ENCODE measurements at regions not wholly inside any gene's neighbourhood (a gene's known extent, or its start where the extent isn't known, plus 50 kb on each side); places are given as distances from the start of the nearest gene placed in this dataset.

DNA sequence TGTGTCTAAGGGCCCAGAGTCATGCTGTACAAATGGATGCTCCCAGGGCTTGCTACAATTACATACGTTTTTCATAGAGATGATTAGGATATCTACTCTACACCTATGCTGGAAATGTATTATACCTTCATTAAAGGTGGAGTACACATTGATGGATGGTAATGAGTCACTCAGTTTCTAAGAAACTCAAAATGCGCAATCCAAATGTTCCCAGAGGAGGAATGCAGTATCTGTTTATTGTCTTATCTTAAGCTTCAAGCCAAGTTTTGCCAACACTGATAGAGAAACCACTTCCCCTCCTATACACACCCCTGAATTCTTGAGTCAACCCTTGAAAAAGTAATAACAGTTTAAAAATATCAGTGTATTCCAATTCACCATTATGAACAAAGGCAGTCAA, 266.6 kb upstream of the FAR2 start:
- DNase-seq (ENCODE audit: low read depth): peak; percentile 29

DNA sequence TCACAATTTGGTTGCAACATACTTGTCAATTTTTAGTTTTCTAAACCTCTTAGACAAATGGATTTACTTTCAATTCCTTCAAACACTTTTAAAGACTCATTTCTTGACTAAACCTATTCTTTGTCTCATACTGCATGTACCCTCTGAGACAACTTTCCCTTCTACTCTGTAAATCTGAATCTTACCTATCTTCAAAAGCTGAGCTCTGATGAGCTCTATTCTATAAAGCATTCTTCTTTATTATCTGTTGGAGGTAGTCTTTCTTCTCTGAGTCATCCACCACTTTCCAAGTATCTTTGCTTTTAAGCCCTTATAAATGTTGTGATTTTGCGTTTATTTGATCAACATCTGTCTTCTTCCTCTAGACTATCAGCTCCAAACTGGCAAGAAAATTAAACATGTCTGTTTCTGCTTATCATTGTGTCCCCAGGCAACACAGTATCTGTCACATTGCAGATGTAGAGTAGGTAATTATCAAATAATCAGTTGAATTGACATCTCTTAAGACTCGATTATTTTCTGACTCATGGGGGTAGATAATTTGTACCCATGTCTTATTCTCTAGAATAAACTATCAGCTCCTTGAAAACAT, 265.6 kb upstream of the FAR2 start:
- no peak for DNase-seq (ENCODE audit: low read depth)

DNA sequence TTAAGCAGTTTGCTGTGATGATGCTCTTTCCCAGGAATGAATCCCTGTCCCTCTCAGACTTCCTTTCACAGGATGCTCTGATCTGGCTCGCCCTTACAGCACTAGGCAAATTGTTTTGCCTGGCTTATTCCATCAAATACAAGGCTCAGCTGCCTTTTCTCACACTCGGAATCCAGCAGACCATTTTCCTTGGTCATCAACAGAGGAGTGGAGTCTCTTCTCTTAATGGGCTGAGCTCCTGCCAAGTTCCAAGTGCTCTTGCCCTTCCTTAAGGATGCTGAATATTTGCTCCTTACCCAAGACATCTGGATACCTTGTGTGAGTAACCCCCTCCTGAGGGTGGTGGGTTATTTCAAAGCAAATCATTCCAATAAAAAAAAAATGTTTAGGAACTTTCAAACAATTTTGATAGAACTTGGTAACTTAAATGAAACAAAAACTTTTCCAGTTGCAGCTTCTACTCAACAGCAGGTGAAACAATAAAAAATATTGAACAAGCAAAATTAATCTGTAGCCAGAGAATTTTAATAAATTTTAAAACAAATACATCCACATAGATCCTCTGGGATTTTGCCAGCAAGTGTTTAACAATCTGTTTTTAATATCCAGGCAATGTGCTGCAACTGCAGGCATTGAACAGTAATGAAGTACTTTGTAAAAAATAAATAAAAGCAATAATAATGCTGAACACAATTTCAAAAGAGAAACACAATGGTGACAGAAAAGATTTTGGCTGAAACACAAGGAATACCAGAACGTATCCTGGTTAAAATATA, 264.0 kb upstream of the FAR2 start:
- peak; percentile 68 for DNase-seq (ENCODE audit: low read depth)

DNA sequence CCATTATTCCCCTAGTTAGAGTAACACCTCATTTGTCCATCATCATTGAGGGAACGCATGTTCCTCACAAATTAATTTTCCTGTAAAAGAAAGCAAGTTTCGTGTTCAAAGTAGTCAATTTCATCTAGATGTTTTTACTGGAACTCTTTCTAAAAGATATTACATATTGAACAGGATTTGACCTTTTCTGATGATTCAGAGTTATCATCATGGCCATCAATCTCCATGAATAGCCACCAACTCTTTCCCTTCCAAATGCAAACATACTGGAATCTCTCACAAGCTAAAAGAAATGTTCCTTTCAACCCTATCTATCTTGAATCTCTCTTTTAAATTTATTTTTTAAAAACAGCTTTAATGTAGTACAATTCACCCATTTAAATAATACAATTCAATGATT, 263.1 kb upstream of the FAR2 start:
- no peak for DNase-seq (ENCODE audit: low read depth)

DNA sequence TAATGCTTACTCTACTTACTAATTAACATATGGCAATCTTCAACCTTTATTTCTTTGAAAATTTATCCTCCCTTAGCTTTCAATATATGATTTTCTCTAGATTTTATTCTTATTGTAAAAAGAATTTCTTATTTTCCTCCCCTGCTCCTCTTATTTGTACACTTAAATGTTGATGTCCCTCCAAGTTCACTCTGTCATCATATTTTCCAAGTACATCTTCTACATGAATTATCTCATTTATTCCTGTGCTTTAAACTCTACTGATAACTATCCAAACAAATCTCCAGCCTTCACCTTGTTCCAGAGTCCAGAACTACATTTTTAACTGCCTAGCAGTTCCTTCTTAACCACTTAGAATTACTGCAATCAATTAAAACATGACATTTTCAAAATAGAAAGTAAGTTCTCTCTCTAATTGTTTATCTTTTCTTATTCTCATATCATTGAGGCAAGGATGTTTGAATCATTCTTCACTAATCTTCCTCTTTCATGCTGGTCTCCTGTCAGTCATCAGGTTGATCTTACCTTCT, 261.6 kb upstream of the FAR2 start:
- DNase-seq (ENCODE audit: low read depth): no peak

DNA sequence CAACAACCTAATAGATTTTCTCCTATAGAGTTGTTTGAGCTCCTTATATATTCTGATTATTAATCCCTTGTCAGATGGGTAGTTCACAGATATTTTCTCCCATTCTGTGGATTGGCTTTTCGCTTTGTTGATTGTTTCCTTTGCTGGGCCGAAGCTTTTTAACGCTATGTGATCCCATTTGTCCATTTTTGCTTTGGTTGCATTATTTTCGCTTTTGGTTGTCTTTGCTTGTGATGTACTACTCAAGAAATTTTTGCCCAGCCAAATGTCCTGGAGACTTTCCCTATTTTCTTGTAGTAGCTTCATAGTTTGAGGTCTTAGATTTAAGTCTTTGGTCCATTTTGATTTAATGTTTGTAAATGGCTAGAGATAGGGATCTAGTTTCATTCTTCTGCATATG, 258.4 kb upstream of the FAR2 start:
- DNase-seq (ENCODE audit: low read depth): no peak

DNA sequence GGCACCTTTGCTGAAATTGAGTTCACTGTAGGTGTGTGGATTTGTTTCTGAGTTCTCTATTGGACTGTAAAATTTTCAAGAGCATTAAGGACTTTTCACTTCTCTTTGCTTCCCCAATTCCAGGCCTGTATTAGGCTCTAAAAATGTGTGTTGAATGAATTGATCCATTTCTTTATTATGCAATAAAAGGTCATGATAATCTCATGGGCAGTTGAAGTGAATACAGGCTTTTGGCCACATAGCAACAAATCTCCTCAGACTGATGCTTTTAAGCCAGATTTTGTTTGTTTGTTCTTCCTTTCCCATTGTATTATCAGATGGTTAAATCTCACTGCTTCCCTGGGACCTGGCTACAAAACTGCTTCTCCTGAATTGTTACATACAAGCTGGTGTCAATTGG, 258.0 kb upstream of the FAR2 start:
- DNase-seq (ENCODE audit: low read depth): no peak

DNA sequence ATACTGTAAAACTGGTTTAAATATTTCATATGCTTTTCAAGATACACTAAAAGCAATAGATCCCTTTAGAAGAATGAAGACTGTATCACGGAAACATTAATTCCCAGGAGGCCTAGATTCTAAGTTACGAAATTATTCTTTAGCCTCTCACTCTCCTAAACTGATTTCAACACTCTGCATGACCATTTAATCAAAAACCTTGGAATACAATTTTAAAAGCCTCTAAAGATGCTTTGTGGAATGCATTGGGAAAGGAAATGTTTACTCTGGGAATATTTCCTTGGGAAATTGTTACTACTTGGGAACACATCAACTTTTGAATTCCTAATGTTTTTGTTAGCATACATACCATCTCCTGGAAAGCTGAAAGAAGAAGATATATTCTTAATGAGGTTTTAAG, 255.7 kb upstream of the FAR2 start:
- DNase-seq (ENCODE audit: low read depth): peak; percentile 88

DNA sequence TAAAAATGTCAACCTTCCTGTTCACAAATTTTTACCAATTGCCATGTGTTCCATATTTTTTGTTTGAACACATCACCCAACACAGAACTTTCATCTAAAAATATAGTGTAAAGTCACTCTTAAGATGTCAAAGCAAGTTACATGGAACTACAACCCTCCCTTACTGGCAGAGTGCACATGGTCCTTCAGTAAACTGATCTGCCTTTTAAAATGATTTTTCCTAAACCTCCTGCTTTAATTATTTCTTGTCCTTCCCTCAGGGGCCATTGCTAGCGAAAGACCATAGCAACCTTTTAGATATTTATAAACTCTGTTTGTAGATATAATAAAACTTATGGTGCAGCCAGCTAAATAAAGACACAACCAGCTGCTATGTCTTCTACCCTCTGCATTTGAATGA, 255.2 kb upstream of the FAR2 start:
- DNase-seq (ENCODE audit: low read depth): no peak

DNA sequence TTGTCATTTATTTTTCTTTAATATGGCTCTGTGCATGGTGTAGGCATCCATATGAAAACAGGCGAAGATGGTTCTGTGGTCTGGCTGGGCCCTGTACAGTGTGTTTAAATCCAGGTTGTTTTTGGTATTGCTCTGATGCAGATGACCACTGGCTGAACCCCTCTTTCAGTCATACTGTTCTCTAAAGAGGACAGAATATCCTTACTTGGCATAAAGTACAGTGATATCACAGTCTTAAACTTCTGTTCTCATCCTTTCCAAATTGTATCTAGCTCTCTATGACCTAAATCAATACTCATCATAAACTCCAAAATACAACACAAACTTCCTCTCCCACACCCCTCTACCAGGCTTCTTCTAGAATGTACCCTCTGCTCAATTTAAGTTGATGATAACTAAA, 252.7 kb upstream of the FAR2 start:
- no peak for DNase-seq (ENCODE audit: low read depth)

DNA sequence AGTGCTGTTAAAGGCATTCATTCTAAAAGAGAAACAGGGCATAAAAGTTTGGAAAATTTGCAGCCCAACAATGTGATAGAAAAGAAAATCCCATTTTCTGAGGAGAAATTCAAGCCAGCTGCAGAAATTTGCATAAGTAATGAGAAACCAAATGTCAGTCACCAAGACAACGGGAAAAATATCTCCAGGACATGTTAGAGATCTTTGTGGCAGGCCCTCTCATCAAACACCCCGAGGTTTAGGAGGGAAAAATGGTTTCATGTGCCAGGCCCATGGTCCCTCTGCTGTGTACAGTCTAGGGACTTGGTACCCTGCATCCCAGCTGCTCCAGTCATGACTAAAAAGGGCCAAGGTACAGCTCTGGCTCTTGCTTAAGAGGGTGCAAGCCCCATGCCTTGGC, 251.0 kb upstream of the FAR2 start:
- DNase-seq (ENCODE audit: low read depth): no peak

DNA sequence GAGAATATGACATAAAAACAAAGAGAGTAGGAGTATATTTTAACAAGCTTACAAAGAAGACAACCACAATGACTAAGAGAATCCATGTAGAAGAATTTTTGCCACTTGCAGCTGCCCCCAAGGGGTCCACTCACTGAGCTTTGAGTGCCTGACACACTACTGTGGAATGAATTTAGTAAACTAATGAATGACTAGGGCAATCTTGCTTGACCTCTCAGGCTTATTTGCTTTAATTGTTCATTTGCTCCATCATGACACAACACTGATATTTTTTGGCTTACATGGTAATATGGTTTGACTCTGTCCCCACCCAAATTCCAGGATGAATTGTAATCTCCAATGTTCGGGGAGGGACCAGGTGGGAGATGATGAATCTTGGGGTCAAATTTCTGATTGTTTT, 249.1 kb upstream of the FAR2 start:
- DNase-seq (ENCODE audit: low read depth): peak; percentile 98

DNA sequence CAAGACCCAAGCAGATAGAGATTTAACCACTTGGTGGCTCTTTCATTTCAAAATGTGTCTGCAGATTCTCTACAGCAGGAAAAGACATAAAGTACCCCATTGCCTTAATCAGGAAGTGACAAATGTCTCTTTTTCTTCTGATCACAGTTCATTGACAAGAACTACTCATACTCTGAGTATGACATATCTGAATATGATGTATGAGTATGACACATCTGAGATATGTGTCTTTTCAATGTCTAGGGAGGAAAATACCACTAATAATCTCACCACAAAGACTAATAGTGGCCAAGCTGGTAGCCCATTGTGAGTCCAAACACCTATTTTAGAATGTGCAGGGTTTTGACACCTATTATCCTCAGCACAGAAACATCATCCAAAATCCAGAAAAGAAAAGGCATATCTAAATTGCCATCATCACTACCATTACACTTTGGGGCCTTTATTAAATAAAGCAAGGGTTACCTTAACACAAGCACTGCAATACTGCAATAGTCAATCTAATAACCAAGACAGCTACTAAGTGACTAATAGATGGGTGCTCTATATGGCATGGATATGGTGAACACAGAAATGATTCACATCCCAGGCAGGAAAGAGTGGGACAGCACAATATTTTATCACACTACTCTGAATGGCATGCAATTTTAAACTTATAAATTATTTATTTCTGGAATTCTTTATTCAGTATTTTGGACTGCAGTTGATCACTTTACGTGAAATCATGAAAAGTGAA, 243.7 kb upstream of the FAR2 start:
- peak; percentile 15 for DNase-seq (ENCODE audit: low read depth)

DNA sequence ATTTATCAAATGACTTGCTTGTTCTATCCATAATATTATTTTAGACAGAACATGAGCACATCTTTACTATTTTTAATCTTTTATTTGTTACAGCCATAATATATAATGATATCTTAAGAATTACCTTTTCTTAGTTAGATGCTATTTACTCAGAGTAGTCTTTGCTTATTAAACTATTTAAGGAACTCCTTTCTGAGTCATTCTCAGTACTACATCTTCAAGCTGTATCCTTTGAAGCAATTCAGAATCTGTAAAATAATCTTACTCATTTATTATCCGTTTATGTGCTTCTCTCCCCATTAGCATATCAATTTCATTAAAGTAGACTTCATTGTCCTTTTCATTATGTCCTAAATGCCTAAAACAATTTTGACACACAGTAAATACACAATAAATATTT, 240.4 kb upstream of the FAR2 start:
- DNase-seq (ENCODE audit: low read depth): no peak

DNA sequence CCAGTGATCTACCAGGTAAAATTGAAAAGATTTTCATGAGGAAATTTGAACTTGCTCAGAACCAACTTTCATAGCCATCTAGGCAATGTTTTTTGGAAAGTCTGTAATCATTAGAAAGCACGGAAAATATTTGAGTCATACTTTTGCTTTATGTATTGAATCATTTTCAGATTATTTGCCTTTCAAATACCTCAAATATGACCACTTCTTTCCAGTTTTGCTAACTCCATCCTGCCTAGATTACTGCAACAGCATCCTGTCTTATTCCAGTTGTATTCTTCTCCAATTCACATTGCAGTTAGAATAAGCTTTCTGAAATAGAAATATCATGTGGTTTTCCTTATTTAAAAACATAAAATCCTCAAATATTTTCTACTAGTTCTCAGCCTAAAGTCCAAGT, 239.8 kb upstream of the FAR2 start:
- DNase-seq (ENCODE audit: low read depth): peak; percentile 46

DNA sequence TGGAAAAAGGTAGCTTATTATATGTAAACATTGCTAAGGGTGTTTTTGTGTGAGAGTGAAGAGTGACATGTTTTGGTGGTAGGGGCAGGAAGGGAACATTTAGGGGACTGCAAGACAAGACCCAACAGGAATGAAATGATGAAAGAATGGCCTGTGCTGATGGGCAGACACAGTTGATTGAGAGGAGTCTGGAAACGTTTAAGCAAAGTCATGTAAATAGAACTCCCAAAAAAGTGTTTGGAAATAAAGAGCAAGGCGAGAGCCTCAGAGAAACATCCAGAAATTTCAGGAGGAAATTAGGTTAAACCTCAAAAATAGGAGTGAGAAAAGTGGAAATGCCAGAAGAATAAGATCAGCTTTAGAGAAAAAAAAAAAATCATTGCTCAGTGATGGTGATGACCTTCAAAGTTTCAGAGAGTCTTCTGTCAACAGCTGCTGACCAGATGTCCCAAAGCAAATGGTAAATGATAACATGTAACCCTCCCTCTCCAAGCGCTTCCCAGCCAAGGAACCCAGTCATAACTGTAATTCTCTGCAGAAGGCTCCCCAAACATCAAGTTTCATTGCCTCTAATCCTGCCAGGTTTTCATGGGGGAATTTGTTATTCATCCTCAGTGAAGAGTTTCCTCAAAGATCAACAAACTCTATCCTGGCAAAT, 223.2 kb upstream of the FAR2 start:
- DNase-seq (ENCODE audit: low read depth): peak; percentile 91

DNA sequence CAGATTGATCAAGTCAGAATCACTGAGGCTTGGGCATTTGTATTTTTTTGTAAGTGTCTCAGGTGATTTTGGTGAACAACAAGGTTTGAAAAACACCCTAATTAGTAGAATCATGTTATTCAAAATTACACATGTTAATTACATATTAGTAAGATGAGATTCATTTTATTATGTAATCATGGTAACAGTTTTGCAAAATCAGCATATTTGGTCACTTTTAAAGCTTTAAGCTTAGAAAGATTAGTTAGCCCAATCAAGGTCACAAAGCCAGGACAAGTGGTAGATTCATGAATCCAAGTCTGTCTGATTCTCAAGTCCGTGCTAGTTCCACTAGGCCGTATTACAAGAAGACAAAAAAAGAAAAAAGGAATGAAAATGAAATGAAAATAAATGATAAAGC, 218.4 kb upstream of the FAR2 start:
- DNase-seq (ENCODE audit: low read depth): no peak

DNA sequence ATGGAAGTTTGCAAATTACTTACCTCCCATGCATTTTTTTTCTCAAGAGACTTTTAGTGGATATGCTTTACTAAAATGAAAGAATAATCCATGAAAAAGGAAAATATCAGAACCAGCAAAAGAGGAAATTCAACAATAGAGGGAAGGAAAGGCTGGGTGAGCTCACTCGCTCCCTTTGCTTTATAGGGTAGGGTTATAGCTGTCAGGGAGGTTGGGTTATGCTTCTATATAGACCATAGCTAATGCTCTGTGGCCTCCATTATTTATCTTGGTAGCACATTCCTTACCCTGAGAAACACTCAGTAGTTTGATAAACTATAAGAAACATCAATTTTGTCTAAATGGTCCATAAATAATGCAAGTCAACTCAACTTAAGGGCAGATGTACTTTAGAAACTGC, 215.9 kb upstream of the FAR2 start:
- no peak for DNase-seq (ENCODE audit: low read depth)

DNA sequence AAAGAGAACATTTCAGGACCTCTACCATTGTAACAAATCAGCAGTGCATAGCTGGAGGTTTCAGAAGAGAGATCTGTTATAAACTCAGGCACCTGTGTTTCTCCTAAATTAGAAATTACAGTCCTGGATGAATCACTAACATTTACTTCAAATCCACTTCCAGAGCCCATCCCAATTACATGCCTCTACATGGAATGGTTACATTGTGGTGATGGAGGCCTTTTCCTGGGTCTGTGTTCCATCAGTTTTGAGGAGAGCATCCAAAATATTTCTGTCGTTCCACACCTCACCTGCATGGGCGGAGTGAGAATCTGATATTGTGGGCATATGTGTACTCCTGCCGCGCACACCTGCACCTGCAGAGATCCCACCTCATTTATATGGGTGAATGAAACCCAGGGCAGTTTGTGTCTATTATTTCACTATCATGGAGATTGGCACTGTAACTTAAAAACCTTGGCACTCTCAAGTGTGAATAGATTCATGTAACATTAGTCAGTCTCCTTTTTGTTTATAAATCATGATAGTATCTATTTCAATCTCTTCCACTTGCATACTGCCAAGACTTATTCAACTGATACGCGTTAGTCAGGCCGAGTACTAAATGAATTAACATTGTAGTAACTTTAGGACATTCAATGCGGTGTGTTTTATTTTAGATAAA, 215.1 kb upstream of the FAR2 start:
- DNase-seq (ENCODE audit: low read depth): peak; percentile 36

DNA sequence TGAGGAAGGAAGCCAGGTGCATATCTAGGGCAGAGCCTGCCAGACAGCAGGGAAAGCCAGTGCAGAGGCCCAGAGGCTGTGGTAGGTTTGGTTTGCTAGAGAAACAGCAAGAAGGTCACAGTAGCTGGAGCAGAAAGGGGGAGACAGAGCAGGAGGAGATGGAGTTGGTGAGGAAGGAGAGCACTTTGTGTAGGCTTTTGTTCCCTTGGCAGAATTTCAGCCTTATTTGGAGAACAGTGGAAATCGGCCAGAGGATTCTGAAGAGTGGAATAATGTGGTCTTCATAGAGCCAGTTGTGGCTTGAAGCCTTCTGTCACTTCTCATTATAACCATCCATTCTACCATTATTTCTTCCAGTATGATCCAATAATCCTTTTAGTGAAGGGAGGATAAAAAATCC, 212.9 kb upstream of the FAR2 start:
- no peak for DNase-seq (ENCODE audit: low read depth)

DNA sequence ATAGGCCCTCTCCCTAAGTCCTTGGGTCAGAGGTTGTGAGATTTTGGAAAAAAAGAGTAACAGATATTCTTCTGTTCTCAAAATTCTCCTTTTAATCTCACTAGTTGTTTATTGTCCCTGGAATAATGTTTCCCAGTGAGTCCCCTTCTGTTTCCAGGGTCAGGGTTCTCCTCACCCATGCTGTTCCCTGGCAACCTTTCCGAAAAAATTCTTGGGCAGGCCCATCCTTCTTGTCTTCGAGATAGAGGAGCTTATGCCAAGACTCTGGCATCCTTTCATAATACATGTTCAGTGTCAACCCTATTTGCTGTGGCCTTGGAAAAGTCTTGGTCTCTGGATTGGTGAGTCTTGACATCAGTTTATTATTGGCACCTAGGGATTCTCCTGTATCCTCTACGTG, 212.4 kb upstream of the FAR2 start:
- DNase-seq (ENCODE audit: low read depth): peak; percentile 7

DNA sequence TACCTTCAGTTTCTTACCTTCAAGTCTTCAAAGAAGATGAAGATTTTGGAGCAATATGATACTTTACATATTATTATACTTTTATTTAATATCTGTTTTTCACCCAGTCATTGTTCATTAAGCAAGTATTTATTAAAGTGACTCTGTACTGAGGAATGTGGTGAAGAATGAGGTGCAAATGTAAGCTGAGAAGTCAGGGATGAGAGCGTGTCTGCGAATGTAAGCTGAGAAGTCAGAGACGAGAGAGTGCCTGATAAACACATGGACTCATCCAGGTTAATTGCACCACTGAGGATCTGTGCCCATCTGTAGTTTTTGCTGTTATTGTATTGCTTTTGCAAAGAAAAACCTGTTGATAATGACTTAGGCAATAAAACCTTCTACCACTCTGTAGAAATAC, 211.9 kb upstream of the FAR2 start:
- peak; percentile 73 for DNase-seq (ENCODE audit: low read depth)
